IMR-90 (cell line): ENCODE measurements at regions not wholly inside any gene's neighbourhood (a gene's known extent, or its start where the extent isn't known, plus 50 kb on each side); places are given as distances from the start of the nearest gene placed in this dataset.

Source experiments
- ATAC-seq: fragments of 200-7000 bp; cut with Tn5 transposase; 2 replicates; pipeline ENCODE4 v1.9.1; 2020; ENCODE audit warnings: low read depth, mild to moderate bottlenecking, moderate library complexity
- BruUV-seq: library from RNA; stranded (reverse); fragments of 400-500 nt; replicated peaks from 2 replicates; lab custom pipeline; 2021; lab: Mats Ljungman, UMichigan
- CTCF ChIA-PET: fragments of 300-600 bp; formaldehyde crosslinking; extraction: SDS; loops from one replicate; lab custom pipeline; 2021; ENCODE audit warnings: antibody characterized with exemption; lab: Yijun Ruan, JAX
- POLR2A ChIA-PET: fragments of 300-600 bp; sonication (Branson Sonifier 250); formaldehyde crosslinking; loops from one replicate; lab custom pipeline; 2022; ENCODE audit warnings: antibody characterized with exemption; ENCODE audit not compliant: unreplicated experiment; lab: Charles Lee
- DNase-seq: peaks from one replicate; pipeline ENCODE4 v3.0.0; 2013
- H2AFZ ChIP-seq: replicated peaks from 2 replicates; pipeline ENCODE3; 2013; ENCODE audit warnings: low read length, mild to moderate bottlenecking; ENCODE audit not compliant: poor library complexity
- H2AK5ac ChIP-seq: 2 replicates; pipeline ENCODE4 v1.6.1; 2013; ENCODE audit warnings: low read depth, low read length, inconsistent platforms
- H2AK9ac ChIP-seq: replicated peaks from 2 replicates; pipeline ENCODE3; 2013; ENCODE audit warnings: mild to moderate bottlenecking, low read depth, low read length, moderate library complexity; ENCODE audit not compliant: poor library complexity
- H2BK120ac ChIP-seq: 2 replicates; pipeline ENCODE4 v1.6.1; 2013; ENCODE audit warnings: low read depth, low read length, inconsistent platforms
- H2BK15ac ChIP-seq: 3 replicates; pipeline ENCODE4 v1.6.1; 2013; ENCODE audit warnings: low read depth, low read length, inconsistent platforms
- H2BK20ac ChIP-seq: 2 replicates; pipeline ENCODE4 v1.6.1; 2013; ENCODE audit warnings: low read depth, mild to moderate bottlenecking, inconsistent platforms, low read length, moderate library complexity
- H2BK5ac ChIP-seq: 2 replicates; pipeline ENCODE4 v1.6.1; 2013; ENCODE audit warnings: mild to moderate bottlenecking, low read depth, low read length, inconsistent platforms; ENCODE audit not compliant: poor library complexity, severe bottlenecking
- H3K14ac ChIP-seq: replicated peaks from 2 replicates; pipeline ENCODE4 v1.6.1; 2013; ENCODE audit warnings: low read depth, low read length, inconsistent platforms
- H3K18ac ChIP-seq: 2 replicates; pipeline ENCODE4 v1.6.1; 2013; ENCODE audit warnings: low read depth, low read length, control low read depth
- H3K23ac ChIP-seq: 2 replicates; pipeline ENCODE4 v1.6.1; 2013; ENCODE audit warnings: low read depth, low read length, inconsistent platforms
- H3K27ac ChIP-seq: 2 replicates; pipeline ENCODE4 v1.5.1; 2013; ENCODE audit warnings: mild to moderate bottlenecking, control low read depth, low read length; ENCODE audit not compliant: insufficient read depth
- H3K27me3 ChIP-seq: 2 replicates; pipeline ENCODE4 v1.6.1; 2013; ENCODE audit warnings: low read length; ENCODE audit not compliant: control insufficient read depth, insufficient read depth
- H3K36me3 ChIP-seq: 2 replicates; pipeline ENCODE4 v1.6.1; 2013; ENCODE audit warnings: low read length, mixed read lengths; ENCODE audit not compliant: control insufficient read depth, insufficient read depth
- H3K4ac ChIP-seq: 2 replicates; pipeline ENCODE4 v1.6.1; 2013; ENCODE audit warnings: low read depth, low read length, inconsistent platforms
- H3K4me1 ChIP-seq: 2 replicates; pipeline ENCODE4 v1.6.1; 2013; ENCODE audit warnings: low read length, mixed read lengths; ENCODE audit not compliant: control insufficient read depth, insufficient read depth
- H3K4me2 ChIP-seq: 2 replicates; pipeline ENCODE4 v1.6.1; 2013; ENCODE audit warnings: low read depth, mild to moderate bottlenecking, control low read depth, low read length, moderate library complexity
- H3K4me3 ChIP-seq: 2 replicates; pipeline ENCODE4 v1.5.1; 2013; ENCODE audit warnings: low read depth, mild to moderate bottlenecking, control low read depth, low read length, moderate library complexity; ENCODE audit not compliant: insufficient read depth
- H3K56ac ChIP-seq: 2 replicates; pipeline ENCODE4 v1.6.1; 2013; ENCODE audit warnings: low read length, inconsistent platforms; ENCODE audit not compliant: insufficient read depth; ENCODE audit errors: extremely low read depth
- H3K79me1 ChIP-seq, 2 experiments: 2 replicates each; pipeline ENCODE4 v1.6.1; 2013; ENCODE audit warnings: low read length in 2 of 2, inconsistent platforms in 1 of 2, low read depth in 1 of 2
- H3K9ac ChIP-seq: 2 replicates; pipeline ENCODE4 v1.6.1; 2013; ENCODE audit warnings: low read depth, low read length, control low read depth
- H3K9me1 ChIP-seq: 2 replicates; pipeline ENCODE4 v1.6.1; 2013; ENCODE audit warnings: low read length, inconsistent platforms; ENCODE audit not compliant: insufficient read depth
- H3K9me3 ChIP-seq: 2 replicates; pipeline ENCODE4 v1.6.1; 2013; ENCODE audit warnings: low read length; ENCODE audit not compliant: control insufficient read depth, insufficient read depth
- H4K20me1 ChIP-seq: 2 replicates; pipeline ENCODE4 v1.6.1; 2013; ENCODE audit warnings: low read length, inconsistent platforms; ENCODE audit not compliant: insufficient read depth
- H4K5ac ChIP-seq: 2 replicates; pipeline ENCODE4 v1.6.1; 2013; ENCODE audit warnings: mild to moderate bottlenecking, low read depth, low read length, control low read depth
- H4K8ac ChIP-seq, 2 experiments: 2 replicates each; pipeline ENCODE4 v1.6.1; 2013; ENCODE audit warnings: low read depth in 2 of 2, low read length in 2 of 2, control low read depth in 1 of 2, inconsistent platforms in 1 of 2
- H4K91ac ChIP-seq: 2 replicates; pipeline ENCODE4 v1.6.1; 2013; ENCODE audit warnings: low read depth, low read length, inconsistent platforms; ENCODE audit not compliant: insufficient read depth
- BHLHE40 ChIP-seq: fragments of 150-350 bp; IDR thresholded peaks from 2 replicates; pipeline ENCODE4 v1.6.1; 2016; ENCODE audit warnings: mild to moderate bottlenecking, low read depth, low read length
- CEBPB ChIP-seq: IDR thresholded peaks from 2 replicates; pipeline ENCODE4 v1.6.1; 2012; ENCODE audit warnings: low read depth, low read length, improper control_type of control experiment
- ELK1 ChIP-seq: fragments of 150-350 bp; IDR thresholded peaks from 2 replicates; pipeline ENCODE4 v1.6.1; 2016; ENCODE audit warnings: low read depth, mild to moderate bottlenecking, low read length, moderate library complexity, borderline replicate concordance
- FOS ChIP-seq: fragments of 150-350 bp; IDR thresholded peaks from 2 replicates; pipeline ENCODE4 v1.6.1; 2016; ENCODE audit warnings: low read depth, low read length
- MAZ ChIP-seq: IDR thresholded peaks from 2 replicates; pipeline ENCODE4 v1.6.1; 2012; ENCODE audit warnings: low read depth, mild to moderate bottlenecking, low read length, improper control_type of control experiment, moderate library complexity, borderline replicate concordance
- MXI1 ChIP-seq: IDR thresholded peaks from 2 replicates; pipeline ENCODE4 v1.6.1; 2012; ENCODE audit warnings: low read depth, mild to moderate bottlenecking, low read length, moderate library complexity, borderline replicate concordance
- RAD21 ChIP-seq: IDR thresholded peaks from 2 replicates; pipeline ENCODE4 v1.6.1; 2012; ENCODE audit warnings: low read length, improper control_type of control experiment
- RFX5 ChIP-seq: IDR thresholded peaks from 2 replicates; pipeline ENCODE4 v1.8.0; 2012; ENCODE audit warnings: low read depth, mild to moderate bottlenecking, low read length, moderate library complexity
- WGBS, 2 experiments: methylation state at CpG; one replicate each; pipeline versions ENCODE4 v1.1.5 to v1.1.7; 2013; ENCODE audit warnings: missing lambda C conversion rate in 2 of 2; ENCODE audit not compliant: insufficient read length in 1 of 2; ENCODE audit errors: extremely low coverage in 2 of 2; 5-methylcytosine and 5-hydroxymethylcytosine counted together
- dilution Hi-C: fragments of 300-500 bp; cut with HindIII; formaldehyde crosslinking; loops from one replicate; pipeline ENCODE4 v1.14.3; 2018; ENCODE audit warnings: low sequenced_read_pairs; ENCODE audit not compliant: unreplicated experiment
- in situ Hi-C: fragments of 300-500 bp; cut with MboI; formaldehyde crosslinking; loops from 3 replicates; pipeline ENCODE4 v1.14.3; 2019; ENCODE audit warnings: low sequenced_read_pairs, inconsistent platforms, mixed read lengths
- intact Hi-C: fragments of 100-400 bp; cut with micrococcal nuclease; formaldehyde crosslinking; loops from 2 replicates; pipeline ENCODE4 v1.10.0; 2022

GRCh38 chr2:145984580-145984979, 1464.7 kb upstream of the ZEB2 start:
- H4K20me1 ChIP-seq = no peaks in the 10 kb centered on the region
- no peaks in the 10 kb centered on the region for H3K36me3 ChIP-seq
- no peak overlapping the region for H4K91ac ChIP-seq
- no TSS peak for BruUV-seq
- no peak overlapping the region for H4K5ac ChIP-seq
- dilution Hi-C loops (no loop called here), in situ Hi-C loops (no loop called here), intact Hi-C loops (no loop called here)
- ChIA-PET CTCF (no interaction called here), POLR2A (no interaction called here)
- no peak overlapping the region for H2BK15ac ChIP-seq
- no peak overlapping the region for H2BK5ac ChIP-seq
- no peaks in the 10 kb centered on the region for H3K9me1 ChIP-seq
- H2AK5ac ChIP-seq = no peak overlapping the region
- no peaks in the 10 kb centered on the region for H3K4me1 ChIP-seq
- TF ChIP-seq ELK1 = no peak
- TF ChIP-seq RFX5 = no peak
- TF ChIP-seq RAD21 = no peak
- no peak for TF ChIP-seq FOS
- TF ChIP-seq MXI1 = no peak
- TF ChIP-seq BHLHE40 = no peak
- no peak for TF ChIP-seq CEBPB
- no peak for TF ChIP-seq MAZ
- no peak overlapping the region for H3K27ac ChIP-seq
- H3K9ac ChIP-seq = no peak overlapping the region
- no peak overlapping the region for H2BK20ac ChIP-seq
- H2BK120ac ChIP-seq = no peak overlapping the region
- no peak overlapping the region for H3K23ac ChIP-seq
- H3K4ac ChIP-seq = no peak overlapping the region
- H3K79me1 ChIP-seq = no peaks in the 10 kb centered on the region
- peak; percentile 75 for DNase-seq
- H2AK9ac ChIP-seq = no peak overlapping the region
- no peak overlapping the region for H3K18ac ChIP-seq
- no peaks in the 10 kb centered on the region for H3K27me3 ChIP-seq
- no peak overlapping the region for H3K4me2 ChIP-seq
- H3K14ac ChIP-seq = no peak overlapping the region
- H3K9me3 ChIP-seq = no peaks in the 10 kb centered on the region
- H3K56ac ChIP-seq = no peak overlapping the region
- no peak overlapping the region for H3K4me3 ChIP-seq
- no CpG with 5 or more reads among the region's 2 CpGs for WGBS, 2 experiments
- H2AFZ ChIP-seq = no peak overlapping the region
- no peak for ATAC-seq
- no peak overlapping the region for H4K8ac ChIP-seq
